Activated CD8-positive, alpha-beta T cell treated with anti-CD3 and anti-CD28 coated beads, Interleukin-2, amount 10 ng/mL, durations not matched to agents 7 days and 5 days (primary cell): ENCODE measurements at regions not wholly inside any gene's neighbourhood (a gene's known extent, or its start where the extent isn't known, plus 50 kb on each side); places are given as distances from the start of the nearest gene placed in this dataset.

ENCODE experiments used
- ATAC-seq: fragments of 150-1000 bp; cut with Tn5 transposase; one replicate; pipeline ENCODE4 v1.10.0; 2021; ENCODE audit warnings: moderate library complexity
- CTCF ChIA-PET: fragments of 350-600 bp; sonication (Branson Sonifier 250); formaldehyde crosslinking; loops from one replicate; lab custom pipeline; 2021; ENCODE audit warnings: antibody characterized with exemption; lab: Charles Lee
- POLR2A ChIA-PET: fragments of 350-600 bp; sonication (Branson Sonifier 250); formaldehyde crosslinking; loops from one replicate; lab custom pipeline; 2021; ENCODE audit warnings: antibody characterized with exemption; lab: Charles Lee
- DNase-seq: peaks from one replicate; pipeline ENCODE4 v3.0.0-alpha.2; 2020
- H3K27ac Mint-ChIP-seq: one replicate; pipeline ENCODE4 v1.8.0; 2021; ENCODE audit warnings: mild to moderate bottlenecking, mixed read lengths
- H3K27me3 Mint-ChIP-seq: one replicate; pipeline ENCODE4 v1.8.0; 2021; ENCODE audit warnings: low read depth, mixed read lengths
- H3K36me3 Mint-ChIP-seq: one replicate; pipeline ENCODE4 v1.8.0; 2021; ENCODE audit warnings: low read depth, mixed read lengths
- H3K4me1 Mint-ChIP-seq: one replicate; pipeline ENCODE4 v1.8.0; 2021; ENCODE audit warnings: low read depth, mixed read lengths
- H3K4me3 Mint-ChIP-seq: one replicate; pipeline ENCODE4 v1.8.0; 2021; ENCODE audit warnings: mild to moderate bottlenecking, mixed read lengths
- H3K9me3 Mint-ChIP-seq: one replicate; pipeline ENCODE4 v1.8.0; 2022; ENCODE audit warnings: mixed read lengths; ENCODE audit not compliant: insufficient read depth

- H3K36me3 Mint-ChIP-seq: no peaks in the 10 kb centered on the region
- no peak overlapping the region for H3K27ac Mint-ChIP-seq
- DNase-seq: no peak
- ChIA-PET CTCF (no interaction called here), POLR2A (no interaction called here)
- H3K9me3 Mint-ChIP-seq: no peaks in the 10 kb centered on the region
- no peak for ATAC-seq
- no peaks in the 10 kb centered on the region for H3K27me3 Mint-ChIP-seq
- no peak overlapping the region for H3K4me3 Mint-ChIP-seq
- no peaks in the 10 kb centered on the region for H3K4me1 Mint-ChIP-seq
Observed at GRCh38 chr4:44931720-44932119, 205.4 kb upstream of the GNPDA2 start.

DNA sequence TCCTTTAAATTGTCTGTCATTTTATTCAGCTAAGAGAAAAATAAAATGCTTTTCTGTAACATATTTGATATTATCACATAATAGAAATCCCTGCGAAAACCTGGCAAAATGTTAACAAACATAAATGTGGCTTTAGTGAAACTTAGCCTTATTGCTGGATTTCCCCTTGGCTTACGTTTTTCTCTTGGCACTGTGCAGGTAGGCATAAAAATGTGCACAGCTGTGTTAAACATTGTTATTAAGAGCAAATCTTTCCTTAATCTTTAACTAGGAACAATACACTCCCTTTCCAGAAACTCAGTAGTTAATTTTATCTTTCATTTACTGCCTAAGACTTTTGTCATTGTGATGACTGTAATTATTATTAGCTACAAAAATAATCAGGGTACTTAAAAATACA, 202.4 kb upstream of the GNPDA2 start:
- Mint-ChIP-seq H3K4me3 (no peak overlapping the region), H3K36me3 (no peaks in the 10 kb centered on the region), H3K27ac (no peak overlapping the region), H3K4me1 (no peaks in the 10 kb centered on the region), H3K9me3 (no peaks in the 10 kb centered on the region), H3K27me3 (no peaks in the 10 kb centered on the region)
- POLR2A ChIA-PET: no interaction called here
- ATAC-seq (no peak), DNase-seq (no peak)
- CTCF ChIA-PET: no interaction called here

- no peak for ATAC-seq
- ChIA-PET POLR2A (interaction anchor here (0.7 kb wide), 1 partner anchor 996 kb away, joined by 4 read pairs; no protein-coding TSS in a partner anchor), CTCF (no interaction called here)
- DNase-seq: no peak
- no peaks in the 10 kb centered on the region for H3K4me1 Mint-ChIP-seq
- H3K36me3 Mint-ChIP-seq: no peaks in the 10 kb centered on the region
- no peaks in the 10 kb centered on the region for H3K9me3 Mint-ChIP-seq
- H3K4me3 Mint-ChIP-seq: no peak overlapping the region
- H3K27me3 Mint-ChIP-seq: no peaks in the 10 kb centered on the region
- H3K27ac Mint-ChIP-seq: no peak overlapping the region
Observed at GRCh38 chr4:44927399-44928380, 201.3 kb upstream of the GNPDA2 start.

DNA sequence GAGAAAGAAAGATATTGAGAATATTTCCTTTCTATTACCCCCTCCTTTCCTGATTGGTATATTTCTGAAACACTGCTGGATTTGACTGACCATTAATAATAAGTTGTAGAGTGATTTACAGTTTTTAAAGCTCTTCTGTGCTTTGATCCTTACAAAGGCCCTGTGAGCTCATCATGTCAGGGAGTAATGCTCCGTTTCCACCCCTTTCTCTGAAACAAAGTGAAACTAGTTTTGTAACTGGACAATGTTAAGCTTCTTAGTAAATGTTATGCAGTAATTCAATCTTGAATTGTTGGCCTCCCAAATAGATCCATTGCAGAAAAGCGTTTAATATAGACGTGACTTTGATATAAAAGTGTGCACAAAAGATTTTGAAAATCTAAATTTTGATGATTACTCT, 190.1 kb upstream of the GNPDA2 start:
- no peak for DNase-seq
- Mint-ChIP-seq H3K4me3 (no peak overlapping the region), H3K9me3 (no peaks in the 10 kb centered on the region), H3K27ac (no peak overlapping the region), H3K27me3 (no peaks in the 10 kb centered on the region), H3K4me1 (no peaks in the 10 kb centered on the region), H3K36me3 (no peaks in the 10 kb centered on the region)
- ATAC-seq: no peak
- ChIA-PET POLR2A (no interaction called here), CTCF (no interaction called here)

DNA sequence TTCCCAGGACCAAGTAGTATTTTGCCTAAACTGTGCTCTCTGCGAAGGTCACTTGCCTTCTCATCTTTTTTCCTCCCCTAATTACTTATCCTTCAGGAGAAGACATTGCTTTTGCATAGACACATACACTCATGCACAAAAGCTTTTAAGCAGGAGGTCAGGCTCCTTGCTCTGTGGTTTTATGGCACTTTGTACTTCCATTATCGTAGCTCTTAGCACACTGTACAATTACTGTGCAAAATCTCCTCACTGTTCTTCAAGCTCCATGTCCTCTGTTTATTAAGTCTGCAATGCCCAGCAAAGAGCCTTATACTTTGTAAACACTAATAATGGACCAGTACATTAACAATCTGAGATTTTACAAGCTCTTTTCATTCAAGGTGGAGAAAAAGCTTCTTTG, 188.4 kb upstream of the GNPDA2 start:
- ATAC-seq: no peak
- Mint-ChIP-seq H3K4me1 (no peaks in the 10 kb centered on the region), H3K9me3 (no peaks in the 10 kb centered on the region), H3K4me3 (no peak overlapping the region), H3K36me3 (no peaks in the 10 kb centered on the region), H3K27me3 (no peaks in the 10 kb centered on the region), H3K27ac (no peak overlapping the region)
- ChIA-PET CTCF (no interaction called here), POLR2A (no interaction called here)
- no peak for DNase-seq

GRCh38 chr4:44914223-44914622, 187.9 kb upstream of the GNPDA2 start:
- Mint-ChIP-seq H3K4me3 (no peak overlapping the region), H3K27ac (no peak overlapping the region), H3K4me1 (no peaks in the 10 kb centered on the region), H3K9me3 (no peaks in the 10 kb centered on the region), H3K36me3 (no peaks in the 10 kb centered on the region), H3K27me3 (no peaks in the 10 kb centered on the region)
- POLR2A ChIA-PET: no interaction called here
- DNase-seq: no peak
- no peak for ATAC-seq
- CTCF ChIA-PET: no interaction called here

GRCh38 chr4:44912980-44913379, 186.6 kb upstream of the GNPDA2 start:
- Mint-ChIP-seq H3K36me3 (no peaks in the 10 kb centered on the region), H3K27me3 (no peaks in the 10 kb centered on the region), H3K27ac (no peak overlapping the region), H3K4me1 (no peaks in the 10 kb centered on the region), H3K9me3 (no peaks in the 10 kb centered on the region), H3K4me3 (no peak overlapping the region)
- POLR2A ChIA-PET: no interaction called here
- DNase-seq (no peak), ATAC-seq (no peak)
- CTCF ChIA-PET: no interaction called here

- H3K9me3 Mint-ChIP-seq: no peaks in the 10 kb centered on the region
- no peaks in the 10 kb centered on the region for H3K36me3 Mint-ChIP-seq
- H3K27ac Mint-ChIP-seq: no peak overlapping the region
- DNase-seq (no peak), ATAC-seq (no peak)
- no peaks in the 10 kb centered on the region for H3K27me3 Mint-ChIP-seq
- CTCF ChIA-PET: no interaction called here
- no peak overlapping the region for H3K4me3 Mint-ChIP-seq
- POLR2A ChIA-PET: no interaction called here
- no peaks in the 10 kb centered on the region for H3K4me1 Mint-ChIP-seq
Observed at GRCh38 chr4:44908565-44908964, 182.2 kb upstream of the GNPDA2 start.

GRCh38 chr4:44872246-44872645, 145.9 kb upstream of the GNPDA2 start:
- H3K36me3 Mint-ChIP-seq: no peaks in the 10 kb centered on the region
- ATAC-seq (no peak), DNase-seq (no peak)
- no peaks in the 10 kb centered on the region for H3K27me3 Mint-ChIP-seq
- no peak overlapping the region for H3K4me3 Mint-ChIP-seq
- POLR2A ChIA-PET: no interaction called here
- H3K27ac Mint-ChIP-seq: no peak overlapping the region
- no peaks in the 10 kb centered on the region for H3K4me1 Mint-ChIP-seq
- CTCF ChIA-PET: no interaction called here
- H3K9me3 Mint-ChIP-seq: no peaks in the 10 kb centered on the region

- CTCF ChIA-PET: no interaction called here
- Mint-ChIP-seq H3K27me3 (no peaks in the 10 kb centered on the region), H3K4me3 (no peak overlapping the region), H3K27ac (no peak overlapping the region), H3K36me3 (no peaks in the 10 kb centered on the region), H3K4me1 (no peaks in the 10 kb centered on the region), H3K9me3 (no peaks in the 10 kb centered on the region)
- DNase-seq: no peak
- no peak for ATAC-seq
- POLR2A ChIA-PET: no interaction called here
Observed at GRCh38 chr4:44871133-44871532, 144.8 kb upstream of the GNPDA2 start.

DNA sequence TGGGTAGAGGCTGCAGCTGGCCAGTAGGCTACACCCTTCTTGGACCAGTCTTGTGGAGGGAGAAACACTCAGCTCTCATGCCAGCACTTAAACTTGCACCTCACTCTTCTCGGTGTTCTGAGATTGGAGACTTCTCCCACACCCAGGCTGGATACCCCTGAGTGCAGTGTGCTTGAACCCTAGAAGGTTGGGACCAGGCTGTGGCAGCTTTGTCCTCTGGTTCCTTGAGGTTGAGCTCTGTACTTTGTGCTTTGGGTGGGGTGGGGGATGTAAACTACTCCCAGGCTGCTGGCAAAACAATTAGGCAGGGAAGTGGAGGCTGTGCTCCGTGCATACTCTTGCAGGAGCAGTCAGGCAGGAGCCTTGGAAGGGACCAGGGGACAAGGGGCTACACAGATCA, 143.6 kb upstream of the GNPDA2 start:
- no peaks in the 10 kb centered on the region for H3K4me1 Mint-ChIP-seq
- no peaks in the 10 kb centered on the region for H3K36me3 Mint-ChIP-seq
- no peaks in the 10 kb centered on the region for H3K9me3 Mint-ChIP-seq
- POLR2A ChIA-PET: no interaction called here
- CTCF ChIA-PET: no interaction called here
- H3K27me3 Mint-ChIP-seq: no peaks in the 10 kb centered on the region
- no peak overlapping the region for H3K27ac Mint-ChIP-seq
- H3K4me3 Mint-ChIP-seq: no peak overlapping the region
- no peak for DNase-seq
- no peak for ATAC-seq

GRCh38 chr4:44869222-44869882, 143.0 kb upstream of the GNPDA2 start:
- H3K36me3 Mint-ChIP-seq: no peaks in the 10 kb centered on the region
- no peaks in the 10 kb centered on the region for H3K27me3 Mint-ChIP-seq
- no peak overlapping the region for H3K4me3 Mint-ChIP-seq
- ChIA-PET CTCF (no interaction called here), POLR2A (no interaction called here)
- no peak overlapping the region for H3K27ac Mint-ChIP-seq
- no peak for DNase-seq
- no peaks in the 10 kb centered on the region for H3K9me3 Mint-ChIP-seq
- H3K4me1 Mint-ChIP-seq: no peaks in the 10 kb centered on the region
- ATAC-seq: no peak
